A549 (cell line): ENCODE measurements at regions not wholly inside any gene's neighbourhood (a gene's known extent, or its start where the extent isn't known, plus 50 kb on each side); places are given as distances from the start of the nearest gene placed in this dataset.

ENCODE experiments used
- CEBPB ChIP-seq, 2 experiments: fragments of >200 bp in 1 of 2; sonication (Bioruptor Twin) in 1 of 2; formaldehyde crosslinking in 1 of 2; IDR thresholded peaks; 2 replicates each; pipeline ENCODE4 v1.6.1; 2012 to 2016
- CTCF ChIP-seq: fragments of >200 bp; sonication (Bioruptor Twin); formaldehyde crosslinking; IDR thresholded peaks from 3 replicates; pipeline ENCODE4 v1.5.1; 2016
- MAZ ChIP-seq: fragments of 150-350 bp; IDR thresholded peaks from 2 replicates; pipeline ENCODE4 v1.6.1; 2014; ENCODE audit warnings: antibody characterized with exemption, low read depth, low read length, borderline replicate concordance
- PHF8 ChIP-seq: fragments of 200-600 bp; sonication (generic); IDR thresholded peaks from 2 replicates; pipeline ENCODE4 v1.6.1; 2016; ENCODE audit warnings: low read depth, mild to moderate bottlenecking, antibody characterized with exemption, moderate library complexity, borderline replicate concordance
- POLR2A ChIP-seq: IDR thresholded peaks from 2 replicates; pipeline ENCODE4 v1.6.1; 2012; ENCODE audit warnings: mild to moderate bottlenecking, low read length
- RNF2 ChIP-seq: fragments of 200-600 bp; sonication (generic); IDR thresholded peaks from 2 replicates; pipeline ENCODE4 v1.6.1; 2016; ENCODE audit warnings: low read depth, mild to moderate bottlenecking, antibody characterized with exemption, moderate library complexity, borderline replicate concordance
- ZC3H11A ChIP-seq: fragments of 450-650 bp; IDR thresholded peaks from 2 replicates; pipeline ENCODE4 v1.6.1; 2014; ENCODE audit warnings: antibody characterized with exemption, mild to moderate bottlenecking
- TF ChIP-seq, protein P1 (sequence below): fragments of 200-600 bp; sonication (generic); IDR thresholded peaks from 2 replicates; pipeline ENCODE4 v1.6.1; 2016; ENCODE audit warnings: antibody characterized with exemption, mild to moderate bottlenecking, moderate library complexity

GRCh38 chr2:66698091-66698490, 263.2 kb downstream of the MEIS1 start:
- TF ChIP-seq, protein P1, sequence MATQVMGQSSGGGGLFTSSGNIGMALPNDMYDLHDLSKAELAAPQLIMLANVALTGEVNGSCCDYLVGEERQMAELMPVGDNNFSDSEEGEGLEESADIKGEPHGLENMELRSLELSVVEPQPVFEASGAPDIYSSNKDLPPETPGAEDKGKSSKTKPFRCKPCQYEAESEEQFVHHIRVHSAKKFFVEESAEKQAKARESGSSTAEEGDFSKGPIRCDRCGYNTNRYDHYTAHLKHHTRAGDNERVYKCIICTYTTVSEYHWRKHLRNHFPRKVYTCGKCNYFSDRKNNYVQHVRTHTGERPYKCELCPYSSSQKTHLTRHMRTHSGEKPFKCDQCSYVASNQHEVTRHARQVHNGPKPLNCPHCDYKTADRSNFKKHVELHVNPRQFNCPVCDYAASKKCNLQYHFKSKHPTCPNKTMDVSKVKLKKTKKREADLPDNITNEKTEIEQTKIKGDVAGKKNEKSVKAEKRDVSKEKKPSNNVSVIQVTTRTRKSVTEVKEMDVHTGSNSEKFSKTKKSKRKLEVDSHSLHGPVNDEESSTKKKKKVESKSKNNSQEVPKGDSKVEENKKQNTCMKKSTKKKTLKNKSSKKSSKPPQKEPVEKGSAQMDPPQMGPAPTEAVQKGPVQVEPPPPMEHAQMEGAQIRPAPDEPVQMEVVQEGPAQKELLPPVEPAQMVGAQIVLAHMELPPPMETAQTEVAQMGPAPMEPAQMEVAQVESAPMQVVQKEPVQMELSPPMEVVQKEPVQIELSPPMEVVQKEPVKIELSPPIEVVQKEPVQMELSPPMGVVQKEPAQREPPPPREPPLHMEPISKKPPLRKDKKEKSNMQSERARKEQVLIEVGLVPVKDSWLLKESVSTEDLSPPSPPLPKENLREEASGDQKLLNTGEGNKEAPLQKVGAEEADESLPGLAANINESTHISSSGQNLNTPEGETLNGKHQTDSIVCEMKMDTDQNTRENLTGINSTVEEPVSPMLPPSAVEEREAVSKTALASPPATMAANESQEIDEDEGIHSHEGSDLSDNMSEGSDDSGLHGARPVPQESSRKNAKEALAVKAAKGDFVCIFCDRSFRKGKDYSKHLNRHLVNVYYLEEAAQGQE: no peak
- TF ChIP-seq CTCF (no peak), MAZ (no peak), CEBPB (IDR thresholded peaks at IDR 0.05) (no peak), PHF8 (no peak), ZC3H11A (no peak), RNF2 (no peak), POLR2A (no peak)
